GM23338 (cell line): ENCODE measurements at regions not wholly inside any gene's neighbourhood (a gene's known extent, or its start where the extent isn't known, plus 50 kb on each side); places are given as distances from the start of the nearest gene placed in this dataset.

ENCODE experiments used
- ATAC-seq: fragments of 200-7000 bp; cut with Tn5 transposase; 3 replicates; pipeline ENCODE4 v1.9.1; 2020
- DNase-seq: peaks from one replicate; pipeline ENCODE4 v3.0.0-alpha.2; 2015; ENCODE audit warnings: low spot score
- H2AFZ ChIP-seq: fragments of 200-600 bp; sonication (generic); 2 replicates; pipeline ENCODE4 v1.8.0; 2016; ENCODE audit warnings: antibody characterized with exemption, mild to moderate bottlenecking, moderate library complexity
- H3F3A ChIP-seq: fragments of 200-600 bp; sonication (generic); replicated peaks from 2 replicates; pipeline ENCODE4 v1.8.0; 2017; ENCODE audit warnings: antibody characterized with exemption, mixed run types, low read depth
- H3K27ac ChIP-seq: fragments of 200-600 bp; sonication (generic); 2 replicates; pipeline ENCODE4 v1.6.1; 2016; ENCODE audit warnings: low read depth
- H3K27me3 ChIP-seq: fragments of 200-600 bp; sonication (generic); 2 replicates; pipeline ENCODE4 v1.8.0; 2016; ENCODE audit warnings: mild to moderate bottlenecking, mixed run types, moderate library complexity; ENCODE audit not compliant: insufficient read depth
- H3K36me3 ChIP-seq: fragments of 200-600 bp; sonication (generic); 2 replicates; pipeline ENCODE4 v1.8.0; 2016; ENCODE audit warnings: mild to moderate bottlenecking; ENCODE audit not compliant: insufficient read depth
- H3K4me1 ChIP-seq: fragments of 200-600 bp; sonication (generic); 2 replicates; pipeline ENCODE4 v1.8.0; 2016; ENCODE audit warnings: mild to moderate bottlenecking, moderate library complexity; ENCODE audit not compliant: insufficient read depth
- H3K4me2 ChIP-seq: fragments of 200-600 bp; sonication (generic); 2 replicates; pipeline ENCODE4 v1.7.1; 2017; ENCODE audit warnings: mixed run types
- H3K4me3 ChIP-seq: fragments of 200-600 bp; sonication (generic); 2 replicates; pipeline ENCODE4 v1.6.1; 2016; ENCODE audit warnings: mixed run types
- H3K79me2 ChIP-seq: fragments of 200-600 bp; sonication (generic); replicated peaks from 2 replicates; pipeline ENCODE4 v1.8.0; 2017; ENCODE audit warnings: mild to moderate bottlenecking; ENCODE audit not compliant: insufficient read depth
- H3K9me2 ChIP-seq: fragments of 200-600 bp; sonication (generic); 2 replicates; pipeline ENCODE4 v1.8.0; 2017; ENCODE audit not compliant: insufficient read depth
- H4K20me1 ChIP-seq: fragments of 200-600 bp; sonication (generic); replicated peaks from 2 replicates; pipeline ENCODE4 v1.8.0; 2017; ENCODE audit warnings: mild to moderate bottlenecking; ENCODE audit not compliant: insufficient read depth
- H3K27ac Mint-ChIP-seq: 2 replicates; pipeline ENCODE4 v1.8.0; 2020; ENCODE audit warnings: inconsistent platforms, mild to moderate bottlenecking, moderate library complexity, mixed read lengths
- H3K27me3 Mint-ChIP-seq: 3 replicates; pipeline ENCODE4 v1.8.0; 2022; ENCODE audit warnings: low read depth, mild to moderate bottlenecking, moderate library complexity, mixed read lengths, inconsistent platforms; ENCODE audit not compliant: insufficient read depth, poor library complexity
- H3K36me3 Mint-ChIP-seq: 3 replicates; pipeline ENCODE4 v1.8.0; 2021; ENCODE audit warnings: low read depth, mild to moderate bottlenecking, inconsistent platforms, moderate library complexity, mixed read lengths
- H3K4me1 Mint-ChIP-seq: 3 replicates; pipeline ENCODE4 v1.8.0; 2020; ENCODE audit warnings: mild to moderate bottlenecking, inconsistent platforms, mixed read lengths
- H3K4me3 Mint-ChIP-seq: 3 replicates; pipeline ENCODE4 v1.8.0; 2021; ENCODE audit warnings: moderate library complexity, mild to moderate bottlenecking, inconsistent platforms, mixed read lengths
- H3K9me3 Mint-ChIP-seq: 3 replicates; pipeline ENCODE4 v1.8.0; 2020; ENCODE audit warnings: moderate library complexity, mild to moderate bottlenecking, inconsistent platforms, mixed read lengths
- POLR2AphosphoS5 ChIP-seq: IDR thresholded peaks from 2 replicates; pipeline ENCODE4 v1.6.1; 2016; ENCODE audit warnings: antibody characterized with exemption, low read depth
- ZNF114 ChIP-seq: fragments of 250-450 bp; sonication (Bioruptor Pico); IDR thresholded peaks from 2 replicates; pipeline ENCODE4 v1.5.0; 2020; ENCODE audit warnings: mild to moderate bottlenecking, moderate library complexity
- ZNF331 ChIP-seq: fragments of 250-450 bp; sonication (Bioruptor Pico); IDR thresholded peaks from 2 replicates; pipeline ENCODE4 v1.5.0; 2020; ENCODE audit warnings: low read depth, mild to moderate bottlenecking, moderate library complexity
- TF ChIP-seq, protein P1 (sequence below): fragments of 250-450 bp; sonication (Bioruptor Pico); IDR thresholded peaks from 2 replicates; pipeline ENCODE4 v1.5.0; 2020; ENCODE audit warnings: mild to moderate bottlenecking, moderate library complexity
- TF ChIP-seq, protein P2 (sequence below): IDR thresholded peaks from 2 replicates; pipeline ENCODE4 v1.6.1; 2016; ENCODE audit warnings: antibody characterized with exemption
- TF ChIP-seq, protein P3 (sequence below): IDR thresholded peaks from one replicate; pipeline ENCODE4 v1.6.1; 2018; ENCODE audit warnings: antibody characterized with exemption; ENCODE audit not compliant: unreplicated experiment

DNA sequence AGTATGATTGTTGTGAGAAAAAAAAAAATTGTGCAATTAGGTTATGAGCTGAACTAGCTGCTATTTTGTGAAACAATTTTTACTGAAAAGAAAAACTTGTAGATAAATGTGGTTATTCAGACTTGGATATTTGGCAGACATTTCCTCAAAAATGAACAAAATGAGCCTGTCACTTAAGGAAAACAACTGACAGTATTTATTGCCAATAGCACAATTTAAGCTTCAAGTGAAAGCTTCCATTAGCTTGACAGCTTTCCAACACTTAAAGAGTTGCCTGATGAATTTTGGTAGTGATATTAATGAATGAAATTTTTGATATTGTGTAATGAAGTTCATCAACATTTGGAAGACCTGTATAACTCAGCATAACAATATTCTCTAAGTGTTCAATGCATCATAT, 116.1 kb upstream of the RGS1 start (continued):
- TF ChIP-seq, protein P1, sequence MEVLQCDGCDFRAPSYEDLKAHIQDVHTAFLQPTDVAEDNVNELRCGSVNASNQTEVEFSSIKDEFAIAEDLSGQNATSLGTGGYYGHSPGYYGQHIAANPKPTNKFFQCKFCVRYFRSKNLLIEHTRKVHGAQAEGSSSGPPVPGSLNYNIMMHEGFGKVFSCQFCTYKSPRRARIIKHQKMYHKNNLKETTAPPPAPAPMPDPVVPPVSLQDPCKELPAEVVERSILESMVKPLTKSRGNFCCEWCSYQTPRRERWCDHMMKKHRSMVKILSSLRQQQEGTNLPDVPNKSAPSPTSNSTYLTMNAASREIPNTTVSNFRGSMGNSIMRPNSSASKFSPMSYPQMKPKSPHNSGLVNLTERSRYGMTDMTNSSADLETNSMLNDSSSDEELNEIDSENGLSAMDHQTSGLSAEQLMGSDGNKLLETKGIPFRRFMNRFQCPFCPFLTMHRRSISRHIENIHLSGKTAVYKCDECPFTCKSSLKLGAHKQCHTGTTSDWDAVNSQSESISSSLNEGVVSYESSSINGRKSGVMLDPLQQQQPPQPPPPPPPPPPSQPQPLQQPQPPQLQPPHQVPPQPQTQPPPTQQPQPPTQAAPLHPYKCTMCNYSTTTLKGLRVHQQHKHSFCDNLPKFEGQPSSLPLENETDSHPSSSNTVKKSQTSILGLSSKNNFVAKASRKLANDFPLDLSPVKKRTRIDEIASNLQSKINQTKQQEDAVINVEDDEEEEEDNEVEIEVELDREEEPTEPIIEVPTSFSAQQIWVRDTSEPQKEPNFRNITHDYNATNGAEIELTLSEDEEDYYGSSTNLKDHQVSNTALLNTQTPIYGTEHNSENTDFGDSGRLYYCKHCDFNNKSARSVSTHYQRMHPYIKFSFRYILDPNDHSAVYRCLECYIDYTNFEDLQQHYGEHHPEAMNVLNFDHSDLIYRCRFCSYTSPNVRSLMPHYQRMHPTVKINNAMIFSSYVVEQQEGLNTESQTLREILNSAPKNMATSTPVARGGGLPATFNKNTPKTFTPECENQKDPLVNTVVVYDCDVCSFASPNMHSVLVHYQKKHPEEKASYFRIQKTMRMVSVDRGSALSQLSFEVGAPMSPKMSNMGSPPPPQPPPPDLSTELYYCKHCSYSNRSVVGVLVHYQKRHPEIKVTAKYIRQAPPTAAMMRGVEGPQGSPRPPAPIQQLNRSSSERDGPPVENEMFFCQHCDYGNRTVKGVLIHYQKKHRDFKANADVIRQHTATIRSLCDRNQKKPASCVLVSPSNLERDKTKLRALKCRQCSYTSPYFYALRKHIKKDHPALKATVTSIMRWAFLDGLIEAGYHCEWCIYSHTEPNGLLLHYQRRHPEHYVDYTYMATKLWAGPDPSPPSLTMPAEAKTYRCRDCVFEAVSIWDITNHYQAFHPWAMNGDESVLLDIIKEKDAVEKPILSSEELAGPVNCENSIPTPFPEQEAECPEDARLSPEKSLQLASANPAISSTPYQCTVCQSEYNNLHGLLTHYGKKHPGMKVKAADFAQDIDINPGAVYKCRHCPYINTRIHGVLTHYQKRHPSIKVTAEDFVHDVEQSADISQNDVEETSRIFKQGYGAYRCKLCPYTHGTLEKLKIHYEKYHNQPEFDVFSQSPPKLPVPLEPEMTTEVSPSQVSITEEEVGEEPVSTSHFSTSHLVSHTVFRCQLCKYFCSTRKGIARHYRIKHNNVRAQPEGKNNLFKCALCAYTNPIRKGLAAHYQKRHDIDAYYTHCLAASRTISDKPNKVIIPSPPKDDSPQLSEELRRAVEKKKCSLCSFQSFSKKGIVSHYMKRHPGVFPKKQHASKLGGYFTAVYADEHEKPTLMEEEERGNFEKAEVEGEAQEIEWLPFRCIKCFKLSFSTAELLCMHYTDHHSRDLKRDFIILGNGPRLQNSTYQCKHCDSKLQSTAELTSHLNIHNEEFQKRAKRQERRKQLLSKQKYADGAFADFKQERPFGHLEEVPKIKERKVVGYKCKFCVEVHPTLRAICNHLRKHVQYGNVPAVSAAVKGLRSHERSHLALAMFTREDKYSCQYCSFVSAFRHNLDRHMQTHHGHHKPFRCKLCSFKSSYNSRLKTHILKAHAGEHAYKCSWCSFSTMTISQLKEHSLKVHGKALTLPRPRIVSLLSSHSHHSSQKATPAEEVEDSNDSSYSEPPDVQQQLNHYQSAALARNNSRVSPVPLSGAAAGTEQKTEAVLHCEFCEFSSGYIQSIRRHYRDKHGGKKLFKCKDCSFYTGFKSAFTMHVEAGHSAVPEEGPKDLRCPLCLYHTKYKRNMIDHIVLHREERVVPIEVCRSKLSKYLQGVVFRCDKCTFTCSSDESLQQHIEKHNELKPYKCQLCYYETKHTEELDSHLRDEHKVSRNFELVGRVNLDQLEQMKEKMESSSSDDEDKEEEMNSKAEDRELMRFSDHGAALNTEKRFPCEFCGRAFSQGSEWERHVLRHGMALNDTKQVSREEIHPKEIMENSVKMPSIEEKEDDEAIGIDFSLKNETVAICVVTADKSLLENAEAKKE, result no peak

DNA sequence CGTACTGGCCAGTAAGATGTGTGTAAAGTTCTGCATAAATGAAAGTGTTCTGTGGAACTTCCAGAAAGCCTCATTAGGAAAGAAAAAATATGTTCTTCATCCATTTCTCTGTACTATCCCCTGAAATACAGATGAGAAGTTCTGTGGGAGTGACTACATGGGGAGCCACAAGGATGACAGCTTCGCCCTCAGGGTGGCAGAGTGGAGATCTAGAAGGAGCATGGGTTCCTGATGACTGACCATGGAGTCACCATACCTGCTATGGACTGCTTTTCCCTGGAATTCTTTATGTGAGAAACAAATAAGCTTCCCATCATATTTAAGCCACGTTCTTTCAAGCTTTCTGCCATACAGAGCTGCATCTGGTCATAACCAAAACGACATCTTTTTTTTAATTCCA, 113.9 kb upstream of the RGS1 start:
- ATAC-seq, result no peak
- Mint-ChIP-seq H3K36me3 (no peaks in the 10 kb centered on the region), H3K27ac (no peak overlapping the region)
- TF ChIP-seq POLR2AphosphoS5 (no peak), ZNF331 (CRISPR knock-in tag) (no peak), ZNF114 (CRISPR knock-in tag) (no peak)
- TF ChIP-seq, protein P2, sequence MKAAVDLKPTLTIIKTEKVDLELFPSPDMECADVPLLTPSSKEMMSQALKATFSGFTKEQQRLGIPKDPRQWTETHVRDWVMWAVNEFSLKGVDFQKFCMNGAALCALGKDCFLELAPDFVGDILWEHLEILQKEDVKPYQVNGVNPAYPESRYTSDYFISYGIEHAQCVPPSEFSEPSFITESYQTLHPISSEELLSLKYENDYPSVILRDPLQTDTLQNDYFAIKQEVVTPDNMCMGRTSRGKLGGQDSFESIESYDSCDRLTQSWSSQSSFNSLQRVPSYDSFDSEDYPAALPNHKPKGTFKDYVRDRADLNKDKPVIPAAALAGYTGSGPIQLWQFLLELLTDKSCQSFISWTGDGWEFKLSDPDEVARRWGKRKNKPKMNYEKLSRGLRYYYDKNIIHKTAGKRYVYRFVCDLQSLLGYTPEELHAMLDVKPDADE, result no peak
- TF ChIP-seq, protein P3, sequence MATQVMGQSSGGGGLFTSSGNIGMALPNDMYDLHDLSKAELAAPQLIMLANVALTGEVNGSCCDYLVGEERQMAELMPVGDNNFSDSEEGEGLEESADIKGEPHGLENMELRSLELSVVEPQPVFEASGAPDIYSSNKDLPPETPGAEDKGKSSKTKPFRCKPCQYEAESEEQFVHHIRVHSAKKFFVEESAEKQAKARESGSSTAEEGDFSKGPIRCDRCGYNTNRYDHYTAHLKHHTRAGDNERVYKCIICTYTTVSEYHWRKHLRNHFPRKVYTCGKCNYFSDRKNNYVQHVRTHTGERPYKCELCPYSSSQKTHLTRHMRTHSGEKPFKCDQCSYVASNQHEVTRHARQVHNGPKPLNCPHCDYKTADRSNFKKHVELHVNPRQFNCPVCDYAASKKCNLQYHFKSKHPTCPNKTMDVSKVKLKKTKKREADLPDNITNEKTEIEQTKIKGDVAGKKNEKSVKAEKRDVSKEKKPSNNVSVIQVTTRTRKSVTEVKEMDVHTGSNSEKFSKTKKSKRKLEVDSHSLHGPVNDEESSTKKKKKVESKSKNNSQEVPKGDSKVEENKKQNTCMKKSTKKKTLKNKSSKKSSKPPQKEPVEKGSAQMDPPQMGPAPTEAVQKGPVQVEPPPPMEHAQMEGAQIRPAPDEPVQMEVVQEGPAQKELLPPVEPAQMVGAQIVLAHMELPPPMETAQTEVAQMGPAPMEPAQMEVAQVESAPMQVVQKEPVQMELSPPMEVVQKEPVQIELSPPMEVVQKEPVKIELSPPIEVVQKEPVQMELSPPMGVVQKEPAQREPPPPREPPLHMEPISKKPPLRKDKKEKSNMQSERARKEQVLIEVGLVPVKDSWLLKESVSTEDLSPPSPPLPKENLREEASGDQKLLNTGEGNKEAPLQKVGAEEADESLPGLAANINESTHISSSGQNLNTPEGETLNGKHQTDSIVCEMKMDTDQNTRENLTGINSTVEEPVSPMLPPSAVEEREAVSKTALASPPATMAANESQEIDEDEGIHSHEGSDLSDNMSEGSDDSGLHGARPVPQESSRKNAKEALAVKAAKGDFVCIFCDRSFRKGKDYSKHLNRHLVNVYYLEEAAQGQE, result no peak

More for the DNA sequence above, 113.9 kb upstream of the RGS1 start:
- Mint-ChIP-seq H3K9me3 (no peaks in the 10 kb centered on the region), H3K27me3 (peaks cover 6% of the 10 kb centered on the region), H3K4me1 (no peaks in the 10 kb centered on the region), H3K4me3 (no peak overlapping the region)
- no peaks in the 10 kb centered on the region for H3K9me2 ChIP-seq
- no peaks in the 10 kb centered on the region for H3K79me2 ChIP-seq
- no peak for DNase-seq
- no peak overlapping the region for H3K27ac ChIP-seq
- no peak overlapping the region for H3K4me3 ChIP-seq
- H3K27me3 ChIP-seq, result no peaks in the 10 kb centered on the region
- H3F3A ChIP-seq, result no peaks in the 10 kb centered on the region
- H2AFZ ChIP-seq, result no peak overlapping the region
- H4K20me1 ChIP-seq, result no peaks in the 10 kb centered on the region
- no peaks in the 10 kb centered on the region for H3K36me3 ChIP-seq
- H3K4me2 ChIP-seq, result no peak overlapping the region
- H3K4me1 ChIP-seq, result no peaks in the 10 kb centered on the region
